SK-N-SH treated with all-trans-retinoic acid at 6 μM for 48 hours (cell line): ENCODE measurements at regions not wholly inside any gene's neighbourhood (a gene's known extent, or its start where the extent isn't known, plus 50 kb on each side); places are given as distances from the start of the nearest gene placed in this dataset.

Experiments used
- ATAC-seq: fragments of 200-7000 bp; cut with Tn5 transposase; 3 replicates; pipeline ENCODE4 v1.9.1; 2020; ENCODE audit warnings: mild to moderate bottlenecking, moderate library complexity
- ARNTL ChIP-seq: fragments of 450-650 bp; formaldehyde crosslinking; IDR thresholded peaks from 2 replicates; pipeline ENCODE4 v1.5.0; 2020; ENCODE audit warnings: low read depth, mild to moderate bottlenecking, moderate library complexity, borderline replicate concordance
- CREB5 ChIP-seq: fragments of 250-450 bp; sonication (Bioruptor Pico); IDR thresholded peaks from 2 replicates; pipeline ENCODE4 v1.5.1; 2020; ENCODE audit warnings: low read depth, mild to moderate bottlenecking, moderate library complexity
- CSDC2 ChIP-seq: fragments of 250-450 bp; sonication (Bioruptor Pico); IDR thresholded peaks from 2 replicates; pipeline ENCODE4 v1.5.0; 2020; ENCODE audit warnings: mild to moderate bottlenecking, moderate library complexity
- CSRNP3 ChIP-seq: fragments of 250-450 bp; sonication (Bioruptor Pico); IDR thresholded peaks from 2 replicates; pipeline ENCODE4 v1.5.1; 2021; ENCODE audit warnings: mild to moderate bottlenecking, moderate library complexity
- ESRRG ChIP-seq: fragments of 250-450 bp; sonication (Bioruptor Pico); IDR thresholded peaks from 2 replicates; pipeline ENCODE4 v1.6.1; 2021; ENCODE audit warnings: mild to moderate bottlenecking
- GLIS3 ChIP-seq: fragments of 250-450 bp; sonication (Bioruptor Pico); IDR thresholded peaks from 2 replicates; pipeline ENCODE4 v1.5.0; 2020; ENCODE audit warnings: mild to moderate bottlenecking, moderate library complexity
- ISL1 ChIP-seq: fragments of 250-450 bp; sonication (Bioruptor Pico); IDR thresholded peaks from 2 replicates; pipeline ENCODE4 v2.1.2; 2022; ENCODE audit warnings: mild to moderate bottlenecking, moderate library complexity
- OSR1 ChIP-seq: fragments of 250-450 bp; sonication (Bioruptor Pico); IDR thresholded peaks from 2 replicates; pipeline ENCODE4 v1.8.0; 2022; ENCODE audit warnings: moderate library complexity, mild to moderate bottlenecking, inconsistent platforms
- POU6F1 ChIP-seq: fragments of 250-450 bp; sonication (Bioruptor Pico); IDR thresholded peaks from 2 replicates; pipeline ENCODE4 v1.8.0; 2021; ENCODE audit warnings: low read depth, mild to moderate bottlenecking, moderate library complexity, borderline replicate concordance
- PPARA ChIP-seq: fragments of 250-450 bp; sonication (Bioruptor Pico); IDR thresholded peaks from 2 replicates; pipeline ENCODE4 v1.5.0; 2020; ENCODE audit warnings: mild to moderate bottlenecking, borderline replicate concordance
- SNAI2 ChIP-seq: fragments of 250-450 bp; sonication (Bioruptor Pico); IDR thresholded peaks from 2 replicates; pipeline ENCODE4 v1.5.0; 2020; ENCODE audit warnings: mild to moderate bottlenecking, moderate library complexity
- TCF4 ChIP-seq: fragments of 250-450 bp; sonication (Bioruptor Pico); IDR thresholded peaks from 2 replicates; pipeline ENCODE4 v1.8.0; 2021; ENCODE audit warnings: mild to moderate bottlenecking, moderate library complexity, borderline replicate concordance
- TOX ChIP-seq: fragments of 250-450 bp; sonication (Bioruptor Pico); IDR thresholded peaks from 2 replicates; pipeline ENCODE4 v1.8.0; 2021; ENCODE audit warnings: mild to moderate bottlenecking, moderate library complexity, borderline replicate concordance
- TSHZ2 ChIP-seq: fragments of 250-450 bp; sonication (Bioruptor Pico); IDR thresholded peaks from 2 replicates; pipeline ENCODE4 v1.5.0; 2020; ENCODE audit warnings: mild to moderate bottlenecking, moderate library complexity
- ZC3H10 ChIP-seq: fragments of 250-450 bp; sonication (Bioruptor Pico); IDR thresholded peaks from 2 replicates; pipeline ENCODE4 v1.5.1; 2021; ENCODE audit warnings: mild to moderate bottlenecking, moderate library complexity
- ZFP3 ChIP-seq: fragments of 250-450 bp; sonication (Bioruptor Pico); IDR thresholded peaks from 2 replicates; pipeline ENCODE4 v1.5.0; 2020; ENCODE audit warnings: mild to moderate bottlenecking, moderate library complexity
- ZFP30 ChIP-seq: fragments of 450-650 bp; formaldehyde crosslinking; IDR thresholded peaks from 2 replicates; pipeline ENCODE4 v1.5.0; 2022; ENCODE audit warnings: mild to moderate bottlenecking, moderate library complexity
- ZNF70 ChIP-seq: fragments of 450-650 bp; formaldehyde crosslinking; IDR thresholded peaks from 2 replicates; pipeline ENCODE4 v1.5.0; 2020; ENCODE audit warnings: mild to moderate bottlenecking, moderate library complexity
- ZNF8 ChIP-seq: fragments of 450-650 bp; formaldehyde crosslinking; IDR thresholded peaks from 2 replicates; pipeline ENCODE4 v1.5.0; 2020; ENCODE audit warnings: mild to moderate bottlenecking, moderate library complexity

- no peak for ATAC-seq
- TF ChIP-seq POU6F1 (CRISPR knock-in tag): no peak
- TF ChIP-seq CREB5 (CRISPR knock-in tag): no peak
- no peak for TF ChIP-seq ISL1
- TF ChIP-seq TOX (CRISPR knock-in tag): no peak
- TF ChIP-seq ARNTL (CRISPR knock-in tag): no peak
- no peak for TF ChIP-seq CSDC2 (CRISPR knock-in tag)
- TF ChIP-seq OSR1 (CRISPR knock-in tag): no peak
- TF ChIP-seq, all 23 proteins: peak for 0
Measured at GRCh38 chr10:113382691-113383090, 170.2 kb upstream of the HABP2 start.

GRCh38 chr10:113384181-113384580 is 168.7 kb upstream of the HABP2 start:
- TF ChIP-seq ZFP30: no peak
- TF ChIP-seq, all 23 proteins: peak for 0
- no peak for ATAC-seq

- peak; percentile 99 for ATAC-seq
- TF ChIP-seq ZFP3 (CRISPR knock-in tag): peak; percentile 93
- no peak for TF ChIP-seq PPARA
- TF ChIP-seq, all 23 proteins: peak for 1
Measured at GRCh38 chr10:113385021-113385999, 167.5 kb upstream of the HABP2 start.

- ATAC-seq: peak; percentile 11; the same call in 2 of the 3 replicates
- TF ChIP-seq ESRRG (CRISPR knock-in tag) (no peak), TCF4 (CRISPR knock-in tag) (no peak), ZNF70 (no peak), ZC3H10 (CRISPR knock-in tag) (no peak), PPARA (no peak), ZFP3 (CRISPR knock-in tag) (no peak), POU6F1 (CRISPR knock-in tag) (no peak), TOX (CRISPR knock-in tag) (no peak), GLIS3 (CRISPR knock-in tag) (no peak), ZFP30 (no peak), SNAI2 (CRISPR knock-in tag) (no peak), ISL1 (no peak), OSR1 (CRISPR knock-in tag) (no peak), CSDC2 (CRISPR knock-in tag) (no peak)
Measured at GRCh38 chr10:113386005-113386404, 166.8 kb upstream of the HABP2 start.

GRCh38 chr10:113389969-113390368 is 162.9 kb upstream of the HABP2 start:
- no peak for ATAC-seq
- no peak for TF ChIP-seq ISL1
- no peak for TF ChIP-seq ARNTL (CRISPR knock-in tag)
- TF ChIP-seq ZFP30: no peak
- TF ChIP-seq TSHZ2 (CRISPR knock-in tag): no peak
- no peak for TF ChIP-seq ESRRG (CRISPR knock-in tag)
- TF ChIP-seq TCF4 (CRISPR knock-in tag): no peak
- TF ChIP-seq POU6F1 (CRISPR knock-in tag): no peak
- TF ChIP-seq PPARA: no peak
- TF ChIP-seq ZC3H10 (CRISPR knock-in tag): no peak
- no peak for TF ChIP-seq ZFP3 (CRISPR knock-in tag)
- TF ChIP-seq ZNF70: no peak
- TF ChIP-seq CSDC2 (CRISPR knock-in tag): no peak
- TF ChIP-seq CSRNP3 (CRISPR knock-in tag): no peak
- no peak for TF ChIP-seq ZNF8 (CRISPR knock-in tag)
- TF ChIP-seq OSR1 (CRISPR knock-in tag): no peak
- no peak for TF ChIP-seq CREB5 (CRISPR knock-in tag)
